DMS 273 treated with DMSO at 0.1 percent for 48 hours (cell line): ENCODE measurements at regions not wholly inside any gene's neighbourhood (a gene's known extent, or its start where the extent isn't known, plus 50 kb on each side); places are given as distances from the start of the nearest gene placed in this dataset.

Experiments used
- DNase-seq: peaks from one replicate; lab custom pipeline; 2025; lab: John Stamatoyannopoulos, UW

GRCh38 chr18:59758106-59758505 is 60.9 kb upstream of the CCBE1 start:
- DNase-seq, result no peak

GRCh38 chr18:59752666-59753065 is 55.4 kb upstream of the CCBE1 start:
- no peak for DNase-seq

GRCh38 chr18:59751186-59751585 is 54.0 kb upstream of the CCBE1 start:
- no peak for DNase-seq

- DNase-seq, result no peak
Measured at GRCh38 chr18:59748628-59749360, 51.6 kb upstream of the CCBE1 start.
